ENCODE measurements at regions not wholly inside any gene's neighbourhood (a gene's known extent, or its start where the extent isn't known, plus 50 kb on each side); places are given as distances from the start of the nearest gene placed in this dataset.
"Not testable (repeated sequence)": the region's sequence is repeated elsewhere in the genome, so short reads cannot be mapped to it uniquely, and the experiment has no call there.

DNA sequence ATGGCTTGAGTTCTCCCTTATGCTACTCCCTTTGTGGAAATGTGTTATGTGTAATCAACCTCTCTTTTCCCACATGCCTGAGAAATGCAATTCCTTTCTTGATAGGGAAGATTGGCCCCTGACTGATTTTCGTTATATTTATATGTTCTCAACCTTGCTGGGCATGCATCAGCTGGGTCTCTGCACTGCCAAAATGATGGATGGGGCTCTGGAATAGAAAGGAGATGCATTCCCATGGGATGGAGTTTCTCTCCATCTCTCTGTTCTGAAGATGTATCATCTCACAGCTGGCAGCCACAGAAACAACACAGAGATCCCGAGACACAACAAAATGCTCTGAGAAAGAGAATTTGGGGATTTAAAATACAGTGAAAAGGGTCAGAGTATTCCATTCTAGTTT lies 327.7 kb upstream of the LMCD1 start:
- H3K9ac ChIP-seq (replicated peaks; ENCODE audit: extremely low read depth, insufficient read depth, low read length) = no peak overlapping the region
- no peaks in the 10 kb centered on the region for H3K9me1 ChIP-seq (replicated peaks; ENCODE audit: control insufficient read depth, extremely low read depth, insufficient read depth, low read length)
- no peak overlapping the region for H2AFZ ChIP-seq (ENCODE audit: low read depth, low read length)
- no peaks in the 10 kb centered on the region for H3K9me3 ChIP-seq (replicated peaks; ENCODE audit: control insufficient read depth, insufficient read depth, low read length)
- intact Hi-C loops (cut with micrococcal nuclease) (no loop called here), dilution Hi-C loops (cut with MboI; ENCODE audit: extremely low pct_ligation_motif_present, low sequenced_read_pairs) (no loop called here)
- no peak for DNase-seq (ENCODE audit: low read depth, low spot score)
- no peak overlapping the region for H3K27ac ChIP-seq (ENCODE audit: insufficient read depth, low read depth, low read length)
- no peak overlapping the region for H3K4me3 ChIP-seq (replicated peaks in 1 of 3; ENCODE audit: insufficient read depth in 1 of 3, low read depth in 1 of 3, low read length in 3 of 3)
- H3K79me2 ChIP-seq (ENCODE audit: control insufficient read depth, insufficient read depth, low read length) = no peaks in the 10 kb centered on the region
- ChIA-PET POLR2A (no interaction called here), CTCF (no interaction called here)
- no peak overlapping the region for H3K4me2 ChIP-seq (ENCODE audit: insufficient read depth, low read length)
- no TSS peak for BruUV-seq (replicated peaks)
- no peak for TF ChIP-seq FOS (IDR thresholded peaks at IDR 0.05; ENCODE audit: borderline replicate concordance, insufficient read depth, low read length)
- no peak for TF ChIP-seq EZH2 (IDR thresholded peaks at IDR 0.05; ENCODE audit: borderline replicate concordance, low read depth, low read length, severe bottlenecking)
- TF ChIP-seq, protein P1, sequence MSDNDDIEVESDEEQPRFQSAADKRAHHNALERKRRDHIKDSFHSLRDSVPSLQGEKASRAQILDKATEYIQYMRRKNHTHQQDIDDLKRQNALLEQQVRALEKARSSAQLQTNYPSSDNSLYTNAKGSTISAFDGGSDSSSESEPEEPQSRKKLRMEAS (IDR thresholded peaks at IDR 0.05; ENCODE audit: insufficient read depth, insufficient read length) = no peak
- TF ChIP-seq POLR2A (IDR thresholded peaks at IDR 0.05; ENCODE audit: low read depth, low read length) = no peak
- TF ChIP-seq GATA2 (IDR thresholded peaks at IDR 0.05; ENCODE audit: insufficient read depth, insufficient read length, low read depth, low read length) = no peak
- no peak for TF ChIP-seq JUN (IDR thresholded peaks at IDR 0.05; ENCODE audit: borderline replicate concordance, insufficient read depth, insufficient read length, low read depth)
- TF ChIP-seq, protein P2, sequence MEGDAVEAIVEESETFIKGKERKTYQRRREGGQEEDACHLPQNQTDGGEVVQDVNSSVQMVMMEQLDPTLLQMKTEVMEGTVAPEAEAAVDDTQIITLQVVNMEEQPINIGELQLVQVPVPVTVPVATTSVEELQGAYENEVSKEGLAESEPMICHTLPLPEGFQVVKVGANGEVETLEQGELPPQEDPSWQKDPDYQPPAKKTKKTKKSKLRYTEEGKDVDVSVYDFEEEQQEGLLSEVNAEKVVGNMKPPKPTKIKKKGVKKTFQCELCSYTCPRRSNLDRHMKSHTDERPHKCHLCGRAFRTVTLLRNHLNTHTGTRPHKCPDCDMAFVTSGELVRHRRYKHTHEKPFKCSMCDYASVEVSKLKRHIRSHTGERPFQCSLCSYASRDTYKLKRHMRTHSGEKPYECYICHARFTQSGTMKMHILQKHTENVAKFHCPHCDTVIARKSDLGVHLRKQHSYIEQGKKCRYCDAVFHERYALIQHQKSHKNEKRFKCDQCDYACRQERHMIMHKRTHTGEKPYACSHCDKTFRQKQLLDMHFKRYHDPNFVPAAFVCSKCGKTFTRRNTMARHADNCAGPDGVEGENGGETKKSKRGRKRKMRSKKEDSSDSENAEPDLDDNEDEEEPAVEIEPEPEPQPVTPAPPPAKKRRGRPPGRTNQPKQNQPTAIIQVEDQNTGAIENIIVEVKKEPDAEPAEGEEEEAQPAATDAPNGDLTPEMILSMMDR (IDR thresholded peaks at IDR 0.05; ENCODE audit: extremely low read depth in 1 of 2, insufficient read depth in 1 of 2, low read depth in 1 of 2, low read length in 2 of 2) = no peak
- TF ChIP-seq POLR2AphosphoS5 (IDR thresholded peaks at IDR 0.05; ENCODE audit: insufficient read depth, low read depth, low read length) = no peak
- TF ChIP-seq MYC (IDR thresholded peaks at IDR 0.05; ENCODE audit: low read depth, low read length) = no peak
- H3K4me1 ChIP-seq (ENCODE audit: control insufficient read depth, extremely low read depth, insufficient read depth, low read length) = no peaks in the 10 kb centered on the region
- no peaks in the 10 kb centered on the region for H3K27me3 ChIP-seq (ENCODE audit: control insufficient read depth in 2 of 2, insufficient read depth in 2 of 2, low read length in 2 of 2)
- no peaks in the 10 kb centered on the region for H4K20me1 ChIP-seq (replicated peaks; ENCODE audit: control insufficient read depth, extremely low read depth, insufficient read depth, low read length)
- no peaks in the 10 kb centered on the region for H3K36me3 ChIP-seq (ENCODE audit: control insufficient read depth in 2 of 2, extremely low read depth in 1 of 2, insufficient read depth in 2 of 2, low read length in 2 of 2)
- FAIRE-seq = no peak

DNA sequence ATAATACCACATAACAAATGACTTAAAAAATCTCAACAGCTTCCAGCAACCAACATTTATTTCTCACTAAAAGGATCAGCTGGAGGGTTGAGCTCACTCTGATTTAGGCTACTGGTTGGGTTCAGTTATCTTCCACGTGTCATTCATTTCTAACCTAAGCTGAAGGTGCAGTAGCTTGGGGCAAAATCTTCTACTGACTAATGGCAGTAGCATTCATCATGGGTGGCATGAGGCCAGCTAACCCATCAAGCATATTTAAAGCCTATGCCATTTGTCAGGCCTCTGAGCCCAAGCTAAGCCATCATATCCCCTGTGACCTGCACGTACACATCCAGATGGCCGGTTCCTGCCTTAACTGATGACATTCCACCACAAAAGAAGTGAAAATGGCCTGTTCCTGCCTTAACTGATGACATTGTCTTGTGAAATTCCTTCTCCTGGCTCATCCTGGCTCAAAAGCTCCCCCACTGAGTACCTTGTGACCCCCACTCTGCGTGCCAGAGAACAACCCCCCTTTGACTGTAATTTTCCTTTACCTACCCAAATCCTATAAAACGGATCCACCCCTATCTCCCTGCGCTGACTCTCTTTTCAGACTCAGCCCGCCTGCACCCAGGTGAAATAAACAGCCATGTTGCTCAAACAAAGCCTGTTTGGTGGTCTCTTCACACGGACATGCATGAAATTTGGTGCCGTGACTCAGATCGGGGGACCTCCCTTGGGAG lies 324.7 kb upstream of the LMCD1 start:
- H3K79me2 ChIP-seq (ENCODE audit: control insufficient read depth, insufficient read depth, low read length); H3K36me3 ChIP-seq (ENCODE audit: control insufficient read depth in 2 of 2, extremely low read depth in 1 of 2, insufficient read depth in 2 of 2, low read length in 2 of 2); H3K27me3 ChIP-seq (ENCODE audit: control insufficient read depth in 2 of 2, insufficient read depth in 2 of 2, low read length in 2 of 2); H3K9me1 ChIP-seq (replicated peaks; ENCODE audit: control insufficient read depth, extremely low read depth, insufficient read depth, low read length); BruUV-seq (replicated peaks); H3K9ac ChIP-seq (replicated peaks; ENCODE audit: extremely low read depth, insufficient read depth, low read length); FAIRE-seq; H4K20me1 ChIP-seq (replicated peaks; ENCODE audit: control insufficient read depth, extremely low read depth, insufficient read depth, low read length); H3K4me3 ChIP-seq (replicated peaks in 1 of 3; ENCODE audit: insufficient read depth in 1 of 3, low read depth in 1 of 3, low read length in 3 of 3); dilution Hi-C loops (cut with MboI; ENCODE audit: extremely low pct_ligation_motif_present, low sequenced_read_pairs); intact Hi-C loops (cut with micrococcal nuclease); DNase-seq (ENCODE audit: low read depth, low spot score); H3K27ac ChIP-seq (ENCODE audit: insufficient read depth, low read depth, low read length); H3K4me2 ChIP-seq (ENCODE audit: insufficient read depth, low read length); H2AFZ ChIP-seq (ENCODE audit: low read depth, low read length); H3K9me3 ChIP-seq (replicated peaks; ENCODE audit: control insufficient read depth, insufficient read depth, low read length); POLR2A ChIA-PET; CTCF ChIA-PET; H3K4me1 ChIP-seq (ENCODE audit: control insufficient read depth, extremely low read depth, insufficient read depth, low read length): not testable (repeated sequence)

DNA sequence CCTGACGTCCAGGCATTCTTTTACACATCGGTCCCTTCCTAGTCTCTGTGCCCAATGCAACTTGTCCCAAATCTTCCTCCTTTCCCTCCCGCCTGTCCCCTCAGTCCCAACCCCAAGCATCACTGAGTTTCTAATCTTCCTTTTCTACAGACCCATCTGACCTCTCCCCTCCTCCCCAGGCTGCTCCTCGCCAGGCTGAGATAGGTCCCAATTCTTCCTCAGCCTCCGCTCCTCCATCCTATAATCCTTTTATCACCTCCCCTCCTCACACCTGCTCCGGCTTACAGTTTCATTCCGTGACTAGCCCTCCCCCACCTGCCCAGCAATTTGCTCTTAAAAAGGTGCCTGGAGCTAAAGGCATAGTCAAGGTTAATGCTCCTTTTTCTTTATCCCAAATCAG lies 323.1 kb upstream of the LMCD1 start:
- H3K9me3 ChIP-seq (replicated peaks; ENCODE audit: control insufficient read depth, insufficient read depth, low read length); H3K9me1 ChIP-seq (replicated peaks; ENCODE audit: control insufficient read depth, extremely low read depth, insufficient read depth, low read length); H3K4me2 ChIP-seq (ENCODE audit: insufficient read depth, low read length); H3K36me3 ChIP-seq (ENCODE audit: control insufficient read depth in 2 of 2, extremely low read depth in 1 of 2, insufficient read depth in 2 of 2, low read length in 2 of 2); H3K79me2 ChIP-seq (ENCODE audit: control insufficient read depth, insufficient read depth, low read length); dilution Hi-C loops (cut with MboI; ENCODE audit: extremely low pct_ligation_motif_present, low sequenced_read_pairs); H3K4me1 ChIP-seq (ENCODE audit: control insufficient read depth, extremely low read depth, insufficient read depth, low read length); BruUV-seq (replicated peaks); H3K4me3 ChIP-seq (replicated peaks in 1 of 3; ENCODE audit: insufficient read depth in 1 of 3, low read depth in 1 of 3, low read length in 3 of 3); H3K27ac ChIP-seq (ENCODE audit: insufficient read depth, low read depth, low read length); POLR2A ChIA-PET; H3K27me3 ChIP-seq (ENCODE audit: control insufficient read depth in 2 of 2, insufficient read depth in 2 of 2, low read length in 2 of 2); H4K20me1 ChIP-seq (replicated peaks; ENCODE audit: control insufficient read depth, extremely low read depth, insufficient read depth, low read length); intact Hi-C loops (cut with micrococcal nuclease); H2AFZ ChIP-seq (ENCODE audit: low read depth, low read length); H3K9ac ChIP-seq (replicated peaks; ENCODE audit: extremely low read depth, insufficient read depth, low read length); CTCF ChIA-PET; FAIRE-seq; DNase-seq (ENCODE audit: low read depth, low spot score): not testable (repeated sequence)

All from endothelial cell of umbilical vein (primary cell).